ENCODE measurements at regions not wholly inside any gene's neighbourhood (a gene's known extent, or its start where the extent isn't known, plus 50 kb on each side); places are given as distances from the start of the nearest gene placed in this dataset.

DNA sequence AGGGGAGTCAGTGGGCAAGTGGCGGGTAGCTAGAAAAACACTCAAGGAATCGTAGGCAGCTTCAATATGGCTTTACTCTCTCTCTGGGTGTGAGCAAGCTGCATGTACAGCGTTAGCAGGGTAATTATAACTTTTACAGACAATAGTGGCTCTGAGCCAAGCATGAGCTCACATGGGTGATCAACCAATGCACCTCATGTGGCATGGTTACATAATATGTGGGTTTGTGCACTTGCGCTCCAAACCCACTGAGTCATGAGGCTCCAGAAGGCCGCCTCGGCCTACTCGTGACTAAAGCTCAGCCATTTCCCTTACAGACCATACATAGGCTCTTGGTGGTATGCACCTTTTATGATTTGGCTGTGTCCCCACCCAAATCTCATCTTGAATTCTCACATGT lies 78.4 kb upstream of the FBXL4 start:
- TF ChIP-seq, protein P1, sequence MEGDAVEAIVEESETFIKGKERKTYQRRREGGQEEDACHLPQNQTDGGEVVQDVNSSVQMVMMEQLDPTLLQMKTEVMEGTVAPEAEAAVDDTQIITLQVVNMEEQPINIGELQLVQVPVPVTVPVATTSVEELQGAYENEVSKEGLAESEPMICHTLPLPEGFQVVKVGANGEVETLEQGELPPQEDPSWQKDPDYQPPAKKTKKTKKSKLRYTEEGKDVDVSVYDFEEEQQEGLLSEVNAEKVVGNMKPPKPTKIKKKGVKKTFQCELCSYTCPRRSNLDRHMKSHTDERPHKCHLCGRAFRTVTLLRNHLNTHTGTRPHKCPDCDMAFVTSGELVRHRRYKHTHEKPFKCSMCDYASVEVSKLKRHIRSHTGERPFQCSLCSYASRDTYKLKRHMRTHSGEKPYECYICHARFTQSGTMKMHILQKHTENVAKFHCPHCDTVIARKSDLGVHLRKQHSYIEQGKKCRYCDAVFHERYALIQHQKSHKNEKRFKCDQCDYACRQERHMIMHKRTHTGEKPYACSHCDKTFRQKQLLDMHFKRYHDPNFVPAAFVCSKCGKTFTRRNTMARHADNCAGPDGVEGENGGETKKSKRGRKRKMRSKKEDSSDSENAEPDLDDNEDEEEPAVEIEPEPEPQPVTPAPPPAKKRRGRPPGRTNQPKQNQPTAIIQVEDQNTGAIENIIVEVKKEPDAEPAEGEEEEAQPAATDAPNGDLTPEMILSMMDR (IDR thresholded peaks at IDR 0.05; ENCODE audit: low read depth, low read length, poor library complexity, severe bottlenecking) = no peak
- no peak for TF ChIP-seq EZH2phosphoT487 (IDR thresholded peaks at IDR 0.05; ENCODE audit: borderline replicate concordance, low read length)
